ELF-1 (cell line): ENCODE measurements at regions not wholly inside any gene's neighbourhood (a gene's known extent, or its start where the extent isn't known, plus 50 kb on each side); places are given as distances from the start of the nearest gene placed in this dataset.
"Not testable (repeated sequence)": the region's sequence is repeated elsewhere in the genome, so short reads cannot be mapped to it uniquely, and the experiment has no call there.

Experiments used
- DNase-seq: peaks from one replicate; pipeline ENCODE4 v3.0.0-alpha.2; 2016; ENCODE audit warnings: low read depth, low spot score

GRCh38 chr1:219560856-219561255 lies 52.0 kb downstream of the ZC3H11B start:
- DNase-seq, result no peak

DNA sequence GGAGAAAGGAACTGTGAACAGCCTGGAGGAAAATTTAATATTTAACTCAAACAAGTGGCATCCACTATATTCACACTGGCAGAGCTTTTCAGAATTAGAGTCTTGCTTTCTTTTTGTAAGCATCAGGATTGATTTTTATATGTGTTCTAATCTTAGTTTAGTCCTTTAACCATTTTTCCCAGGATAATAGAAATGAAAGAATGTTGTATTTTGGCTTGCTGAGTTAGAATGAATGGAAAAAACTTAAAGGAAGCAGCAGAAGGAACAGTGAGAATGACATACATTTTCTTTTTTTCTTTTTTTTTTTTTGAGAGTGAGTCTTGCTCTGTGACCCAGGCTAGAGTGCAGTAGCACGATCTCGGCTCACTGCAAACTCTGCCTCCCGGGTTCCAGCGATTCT lies 53.0 kb downstream of the ZC3H11B start:
- no peak for DNase-seq

DNA sequence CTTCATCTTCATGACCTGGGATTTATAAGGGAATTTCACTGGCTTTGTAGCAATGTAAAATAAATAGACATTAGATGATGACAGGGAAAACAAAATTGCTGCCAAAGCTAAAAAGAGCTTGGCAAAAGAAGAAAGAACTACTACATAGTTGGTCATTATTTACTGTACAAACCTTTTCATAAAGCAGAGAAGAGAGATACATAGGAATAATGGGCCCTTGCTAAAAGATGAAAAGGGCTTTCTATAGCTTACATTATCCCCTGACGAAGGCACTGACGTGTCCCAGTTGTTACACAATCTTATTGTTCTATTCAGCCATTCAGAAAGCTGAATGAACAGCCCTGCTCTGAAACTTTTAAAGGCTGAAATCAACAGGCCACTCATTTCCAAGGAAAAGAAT lies 57.1 kb downstream of the ZC3H11B start:
- DNase-seq, result no peak

DNA sequence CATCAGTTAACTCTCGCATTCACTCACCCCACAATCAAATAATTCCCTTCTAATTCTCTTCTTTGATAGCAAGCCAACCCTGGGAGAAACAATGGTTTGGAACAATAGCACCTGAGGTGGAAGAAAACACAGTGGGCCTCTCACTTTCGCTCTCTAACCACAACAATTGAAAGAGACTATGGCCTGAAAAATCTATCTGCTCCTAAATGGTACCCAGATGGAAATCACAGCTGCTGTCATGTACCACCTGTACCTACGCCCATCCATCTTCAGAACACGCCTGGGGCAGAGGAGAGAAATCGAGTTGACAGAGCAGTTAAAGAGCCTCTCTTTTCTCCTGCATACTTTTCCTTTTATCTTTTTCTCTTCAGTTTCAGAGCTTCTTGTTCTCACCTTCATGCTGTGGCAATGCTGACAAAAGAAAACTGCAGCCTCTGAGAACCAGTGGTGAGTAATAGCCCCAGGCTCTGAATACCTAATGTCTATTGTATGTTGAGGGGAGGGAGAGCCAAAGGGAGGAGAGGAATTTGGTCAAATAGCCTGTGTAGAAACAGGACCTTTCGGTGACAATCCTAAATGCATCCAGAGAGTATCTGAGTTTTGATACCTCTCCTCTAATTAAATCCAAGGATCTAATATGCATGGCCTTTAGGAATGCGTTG lies 57.7 kb downstream of the ZC3H11B start:
- peak; percentile 95 for DNase-seq

- no peak for DNase-seq
Observed at GRCh38 chr1:219553934-219554502, 58.9 kb downstream of the ZC3H11B start.

- no peak for DNase-seq
Observed at GRCh38 chr1:219550201-219550600, 62.7 kb downstream of the ZC3H11B start.

DNA sequence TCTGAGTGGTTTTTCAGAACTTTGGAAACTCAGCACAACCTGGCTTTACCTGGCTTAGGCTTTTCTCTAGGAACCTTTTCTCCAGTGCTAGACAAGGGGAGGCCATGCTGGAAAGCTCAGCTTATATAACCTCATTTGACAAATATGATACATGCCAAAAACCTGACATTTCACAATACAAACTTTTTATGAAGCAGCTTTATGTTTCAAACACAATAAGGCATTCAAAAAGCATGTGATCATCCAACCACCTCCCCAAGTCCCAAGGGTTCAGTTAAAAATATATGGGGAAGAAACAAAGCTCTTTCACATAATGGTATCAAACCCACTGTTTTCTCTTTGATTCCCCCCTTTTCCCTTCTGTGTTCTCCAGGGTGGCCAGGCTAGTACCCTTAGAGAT lies 63.7 kb downstream of the ZC3H11B start:
- no peak for DNase-seq

DNA sequence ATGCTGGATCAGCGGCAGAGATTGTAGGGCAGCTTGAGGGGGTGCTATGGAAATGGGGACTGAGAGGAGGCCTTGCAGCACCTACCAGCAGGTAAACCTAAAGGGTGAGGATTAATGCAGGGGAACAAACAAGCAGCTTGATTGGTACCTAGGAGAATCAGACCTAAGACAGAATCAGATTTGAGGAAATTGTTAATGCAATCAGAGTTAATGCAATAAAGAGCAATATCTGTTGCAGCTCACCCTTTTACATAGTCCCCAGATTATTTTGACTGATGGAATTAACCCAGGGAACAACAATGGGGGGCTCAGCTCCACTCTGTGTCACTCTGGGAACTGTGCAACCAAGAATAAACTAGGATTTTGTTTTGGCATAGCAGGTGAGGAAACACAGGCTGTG lies 64.5 kb downstream of the ZC3H11B start:
- DNase-seq, result no peak

DNA sequence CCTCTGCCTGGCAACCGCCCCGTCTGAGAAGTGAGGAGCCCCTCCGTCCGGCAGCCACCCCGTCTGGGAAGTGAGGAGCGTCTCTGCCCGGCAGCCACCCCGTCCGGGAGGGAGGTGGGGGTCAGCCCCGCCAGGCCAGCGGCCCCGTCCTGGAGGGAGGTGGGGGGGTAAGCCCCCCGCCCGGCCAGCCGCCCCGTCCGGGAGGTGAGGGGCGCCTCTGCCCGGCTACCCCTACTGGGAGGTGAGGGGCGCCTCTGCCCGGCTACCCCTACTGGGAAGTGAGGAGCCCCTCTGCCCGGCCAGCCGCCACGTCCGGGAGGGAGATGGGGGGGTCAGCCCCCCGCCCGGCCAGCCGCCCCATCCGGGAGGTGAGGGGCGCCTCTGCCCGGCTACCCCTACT lies 67.1 kb downstream of the ZC3H11B start:
- not testable (repeated sequence) for DNase-seq

- DNase-seq, result no peak
Observed at GRCh38 chr1:219544163-219544846, 68.6 kb downstream of the ZC3H11B start.

DNA sequence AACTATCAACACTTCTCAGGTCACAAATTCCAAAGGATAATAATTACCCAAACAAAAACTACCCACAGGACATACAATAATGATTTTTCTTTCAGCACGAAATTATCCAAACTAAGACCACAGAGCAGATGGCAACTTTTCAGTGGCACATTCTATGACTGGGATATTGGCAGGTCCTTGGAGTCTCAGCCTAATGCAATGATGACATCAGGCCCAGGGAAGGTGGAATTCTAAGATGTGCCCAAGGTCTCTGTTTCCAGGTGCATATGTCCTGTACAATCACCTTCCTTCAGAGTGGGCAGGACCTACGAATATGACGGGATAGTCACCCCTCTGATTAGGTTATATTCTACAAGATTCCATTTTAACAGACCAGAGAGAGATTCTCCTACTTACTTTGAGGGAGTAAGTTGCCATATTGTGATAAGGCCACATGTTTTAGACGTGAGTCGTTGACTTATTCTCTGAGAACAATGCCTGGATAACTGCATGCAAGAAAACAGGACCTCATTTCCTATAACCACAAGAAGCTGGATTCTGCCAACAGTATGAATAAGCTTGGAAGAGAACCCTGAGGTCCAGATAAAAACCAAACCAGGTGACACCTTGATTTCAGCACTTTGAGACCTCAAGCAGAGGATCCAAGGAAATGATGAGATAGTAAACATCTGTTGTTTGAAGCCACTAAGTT lies 69.9 kb downstream of the ZC3H11B start:
- DNase-seq, result no peak

GRCh38 chr1:219541946-219542345 lies 71.0 kb downstream of the ZC3H11B start:
- no peak for DNase-seq

DNA sequence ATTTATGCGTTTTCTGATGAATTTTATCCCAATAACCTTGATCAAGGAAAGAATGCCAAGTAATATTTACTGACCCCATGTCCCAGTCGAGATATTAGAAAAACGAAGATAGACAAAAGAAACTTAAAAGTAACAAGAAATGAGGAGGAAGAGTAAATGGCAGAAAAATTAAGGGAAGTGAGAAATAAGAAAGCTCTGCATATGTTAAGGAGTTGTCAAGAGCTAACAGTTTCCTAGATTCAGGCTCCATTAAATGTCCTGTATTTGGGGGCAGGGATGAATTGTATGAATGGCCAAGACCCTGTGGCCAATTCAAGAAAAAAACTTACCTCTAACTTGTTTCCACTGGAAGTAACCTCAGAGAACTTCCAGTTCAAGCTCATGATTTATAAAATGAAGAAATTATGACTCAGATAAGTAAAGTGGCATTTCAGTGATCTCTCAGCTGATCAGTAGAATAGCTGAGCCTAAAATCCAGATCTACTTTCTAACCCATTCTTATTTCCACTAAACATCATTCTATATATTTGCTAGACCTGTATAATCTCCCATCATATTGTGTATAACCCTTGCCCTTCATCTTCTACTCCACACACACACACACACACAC lies 73.2 kb downstream of the ZC3H11B start:
- no peak for DNase-seq

- DNase-seq, result no peak
Observed at GRCh38 chr1:219538886-219539285, 74.0 kb downstream of the ZC3H11B start.

DNA sequence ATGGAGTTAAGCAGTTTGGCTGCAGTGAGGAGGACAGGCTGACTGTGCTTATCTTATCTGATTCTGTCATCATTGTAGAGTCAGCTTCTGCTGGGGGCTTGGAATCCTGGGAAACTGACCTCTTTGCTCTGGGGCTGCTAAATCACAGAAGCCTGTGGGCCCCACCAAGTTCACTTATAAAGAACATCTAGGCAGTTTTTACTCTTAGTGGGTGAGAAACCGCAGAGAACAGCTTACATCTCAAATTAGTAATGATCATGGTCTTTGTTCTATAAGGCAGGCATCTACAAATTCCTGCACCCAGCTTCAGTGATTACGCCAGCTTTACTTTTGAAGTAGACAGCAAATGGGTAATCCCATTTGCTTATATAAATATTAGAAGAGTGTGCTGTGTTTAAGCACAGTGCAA lies 75.7 kb downstream of the ZC3H11B start:
- no peak for DNase-seq

DNA sequence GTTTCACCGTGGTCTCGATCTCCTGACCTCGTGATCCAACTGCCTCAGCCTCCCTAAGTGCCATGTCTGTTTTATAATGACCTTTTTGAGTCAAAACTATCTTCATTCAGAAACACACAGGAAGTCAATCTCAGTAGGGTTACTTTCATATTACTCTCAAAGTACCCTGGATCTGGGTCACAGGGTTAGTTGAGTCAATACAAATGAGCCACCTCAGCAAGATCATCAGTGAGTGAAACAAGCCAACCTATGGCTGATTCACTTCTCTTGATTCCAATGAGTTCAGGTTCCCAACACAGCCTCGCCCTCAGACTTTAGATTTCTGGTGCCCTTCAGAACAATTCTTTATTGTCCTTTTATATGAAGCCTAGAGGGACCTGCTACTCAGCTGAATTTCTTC lies 76.9 kb downstream of the ZC3H11B start:
- DNase-seq, result no peak

DNA sequence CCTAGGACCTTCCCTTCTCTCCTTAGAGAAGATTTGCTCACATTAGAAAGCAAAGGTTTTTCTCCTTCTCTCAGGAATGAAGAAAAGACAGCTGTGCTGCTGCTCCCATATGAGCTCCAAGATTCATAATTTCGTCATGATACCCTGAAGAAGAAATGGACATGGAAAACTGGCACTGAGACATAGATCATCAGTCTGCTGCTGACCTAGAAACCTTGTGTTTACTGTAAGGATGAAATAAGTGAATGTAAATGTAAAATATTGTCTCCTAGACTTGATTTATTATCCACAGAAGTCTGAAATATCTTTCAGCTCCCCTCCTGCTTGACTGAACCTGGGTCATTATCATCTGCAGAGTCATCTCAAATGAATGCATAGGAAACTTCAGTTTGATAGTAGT lies 77.9 kb downstream of the ZC3H11B start:
- no peak for DNase-seq

GRCh38 chr1:219533280-219533679 lies 79.6 kb downstream of the ZC3H11B start:
- DNase-seq, result no peak

- DNase-seq, result peak; percentile 44
Observed at GRCh38 chr1:219529116-219529515, 83.8 kb downstream of the ZC3H11B start.

- no peak for DNase-seq
Observed at GRCh38 chr1:219528633-219529032, 84.3 kb downstream of the ZC3H11B start.

DNA sequence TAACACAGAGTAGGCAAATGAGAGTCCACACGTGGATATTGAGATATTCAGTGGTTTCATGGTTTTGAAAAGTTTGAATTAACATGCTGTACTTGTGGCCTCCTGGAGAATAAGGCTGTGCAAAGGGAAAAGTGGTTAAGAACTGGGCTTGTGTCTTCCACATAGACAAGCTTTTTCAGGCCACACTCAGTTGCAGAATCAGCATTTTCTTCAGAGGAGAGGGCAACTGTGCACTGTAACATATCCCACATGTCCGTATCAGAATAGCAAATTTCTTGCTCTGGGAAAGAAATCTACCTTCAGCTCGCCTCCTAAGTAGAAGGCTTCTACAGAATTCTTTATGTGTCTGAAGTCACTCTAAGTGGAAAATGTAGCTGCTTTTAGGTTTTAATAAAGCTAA lies 84.9 kb downstream of the ZC3H11B start:
- DNase-seq, result no peak

GRCh38 chr1:219526074-219526473 lies 86.8 kb downstream of the ZC3H11B start:
- no peak for DNase-seq
